Osteocyte (in vitro differentiated cells): ENCODE measurements at regions not wholly inside any gene's neighbourhood (a gene's known extent, or its start where the extent isn't known, plus 50 kb on each side); places are given as distances from the start of the nearest gene placed in this dataset.

ENCODE experiments used
- DNase-seq: peaks from one replicate; pipeline ENCODE4 v3.0.0; 2021; ENCODE audit warnings: mixed read lengths; ENCODE audit not compliant: unreplicated experiment; ENCODE audit errors: extremely low spot score
- H3K27ac Mint-ChIP-seq: one replicate; pipeline ENCODE4 v1.8.0; 2021; ENCODE audit warnings: mild to moderate bottlenecking, mixed read lengths; ENCODE audit not compliant: unreplicated experiment
- H3K27me3 Mint-ChIP-seq: one replicate; pipeline ENCODE4 v1.8.0; 2021; ENCODE audit warnings: mixed read lengths; ENCODE audit not compliant: unreplicated experiment
- H3K36me3 Mint-ChIP-seq: one replicate; pipeline ENCODE4 v1.8.0; 2021; ENCODE audit warnings: mixed read lengths; ENCODE audit not compliant: unreplicated experiment
- H3K4me1 Mint-ChIP-seq: one replicate; pipeline ENCODE4 v1.8.0; 2021; ENCODE audit warnings: mixed read lengths; ENCODE audit not compliant: unreplicated experiment
- H3K4me3 Mint-ChIP-seq: one replicate; pipeline ENCODE4 v1.8.0; 2021; ENCODE audit warnings: mild to moderate bottlenecking, moderate library complexity, mixed read lengths; ENCODE audit not compliant: unreplicated experiment
- H3K9me3 Mint-ChIP-seq: one replicate; pipeline ENCODE4 v1.8.0; 2021; ENCODE audit warnings: mixed read lengths; ENCODE audit not compliant: unreplicated experiment
- TF ChIP-seq, protein P1 (sequence below): fragments of 200-600 bp; sonication (generic); IDR thresholded peaks from 2 replicates; pipeline ENCODE4 v1.5.0; 2021; ENCODE audit warnings: antibody characterized with exemption, mild to moderate bottlenecking, moderate library complexity

DNA sequence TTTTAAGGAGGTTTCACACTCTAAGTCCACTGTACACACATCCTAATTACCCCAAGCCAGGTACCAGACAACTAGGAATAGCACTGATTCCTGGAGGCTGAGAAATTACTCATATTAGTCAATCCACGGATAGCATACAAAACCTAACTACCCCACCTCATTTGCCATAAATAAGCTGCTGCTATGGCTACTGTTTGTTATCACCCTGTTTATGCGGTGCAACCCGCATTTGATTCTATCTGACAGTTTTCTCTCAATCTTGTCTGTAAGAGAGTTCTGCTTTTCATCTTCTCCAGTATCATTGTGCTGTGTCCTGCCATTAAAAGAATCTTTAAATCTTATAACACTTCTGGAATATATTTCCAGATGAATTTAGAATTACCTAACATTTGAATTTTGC lies 1496.5 kb downstream of the PLA2G4A start:
- H3K27me3 Mint-ChIP-seq: no peaks in the 10 kb centered on the region
- DNase-seq: no peak

DNA sequence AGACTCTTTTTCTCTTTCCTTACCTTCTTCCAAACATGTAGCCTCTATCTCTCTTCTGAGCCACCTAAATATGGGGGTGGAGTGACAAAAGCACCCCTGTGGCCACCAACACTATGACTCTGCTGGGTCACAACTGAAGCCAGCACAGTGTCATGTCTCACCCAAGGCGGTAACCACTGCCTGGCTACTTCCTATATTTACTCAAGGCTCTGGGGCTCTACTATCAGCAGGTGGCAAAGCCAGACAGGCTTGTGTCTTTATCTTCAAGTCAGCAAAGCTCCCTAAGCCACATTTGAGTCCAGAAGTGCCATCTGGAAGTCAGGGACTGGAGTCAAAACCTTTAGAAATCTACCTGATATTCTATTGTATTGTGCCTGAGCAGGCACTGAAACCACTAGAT lies 1515.2 kb downstream of the PLA2G4A start:
- H3K36me3 Mint-ChIP-seq: no peaks in the 10 kb centered on the region
- H3K27ac Mint-ChIP-seq: no peak overlapping the region
- H3K4me1 Mint-ChIP-seq: no peaks in the 10 kb centered on the region
- DNase-seq: no peak
- peaks cover 9% of the 10 kb centered on the region for H3K9me3 Mint-ChIP-seq
- no peaks in the 10 kb centered on the region for H3K27me3 Mint-ChIP-seq
- TF ChIP-seq, protein P1, sequence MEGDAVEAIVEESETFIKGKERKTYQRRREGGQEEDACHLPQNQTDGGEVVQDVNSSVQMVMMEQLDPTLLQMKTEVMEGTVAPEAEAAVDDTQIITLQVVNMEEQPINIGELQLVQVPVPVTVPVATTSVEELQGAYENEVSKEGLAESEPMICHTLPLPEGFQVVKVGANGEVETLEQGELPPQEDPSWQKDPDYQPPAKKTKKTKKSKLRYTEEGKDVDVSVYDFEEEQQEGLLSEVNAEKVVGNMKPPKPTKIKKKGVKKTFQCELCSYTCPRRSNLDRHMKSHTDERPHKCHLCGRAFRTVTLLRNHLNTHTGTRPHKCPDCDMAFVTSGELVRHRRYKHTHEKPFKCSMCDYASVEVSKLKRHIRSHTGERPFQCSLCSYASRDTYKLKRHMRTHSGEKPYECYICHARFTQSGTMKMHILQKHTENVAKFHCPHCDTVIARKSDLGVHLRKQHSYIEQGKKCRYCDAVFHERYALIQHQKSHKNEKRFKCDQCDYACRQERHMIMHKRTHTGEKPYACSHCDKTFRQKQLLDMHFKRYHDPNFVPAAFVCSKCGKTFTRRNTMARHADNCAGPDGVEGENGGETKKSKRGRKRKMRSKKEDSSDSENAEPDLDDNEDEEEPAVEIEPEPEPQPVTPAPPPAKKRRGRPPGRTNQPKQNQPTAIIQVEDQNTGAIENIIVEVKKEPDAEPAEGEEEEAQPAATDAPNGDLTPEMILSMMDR: no peak
- H3K4me3 Mint-ChIP-seq: no peak overlapping the region

More for the DNA sequence above, 1496.5 kb downstream of the PLA2G4A start:
- Mint-ChIP-seq H3K36me3 (no peaks in the 10 kb centered on the region), H3K4me1 (no peaks in the 10 kb centered on the region), H3K27ac (no peak overlapping the region), H3K9me3 (peaks cover 3% of the 10 kb centered on the region), H3K4me3 (no peak overlapping the region)
- TF ChIP-seq, protein P1: no peak

DNA sequence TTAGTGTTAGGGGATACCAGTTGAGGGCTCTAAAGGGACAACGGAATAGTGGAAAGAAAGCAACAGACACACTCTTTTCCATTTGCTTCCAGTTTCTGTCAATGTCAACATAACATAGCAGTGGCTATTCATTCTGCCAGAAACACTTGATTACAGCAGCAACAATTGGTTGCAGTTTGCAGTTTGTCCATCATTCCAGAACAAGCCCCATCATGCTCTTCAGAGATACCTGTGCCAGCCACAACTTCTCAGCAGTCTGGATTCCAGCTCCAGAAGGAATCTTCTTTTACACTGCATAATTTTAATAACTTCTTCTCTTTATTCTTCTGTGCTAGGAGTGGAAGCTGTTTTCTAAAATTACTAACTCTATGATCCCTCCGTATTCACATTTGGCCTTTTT lies 1521.4 kb downstream of the PLA2G4A start:
- no peaks in the 10 kb centered on the region for H3K4me1 Mint-ChIP-seq

DNA sequence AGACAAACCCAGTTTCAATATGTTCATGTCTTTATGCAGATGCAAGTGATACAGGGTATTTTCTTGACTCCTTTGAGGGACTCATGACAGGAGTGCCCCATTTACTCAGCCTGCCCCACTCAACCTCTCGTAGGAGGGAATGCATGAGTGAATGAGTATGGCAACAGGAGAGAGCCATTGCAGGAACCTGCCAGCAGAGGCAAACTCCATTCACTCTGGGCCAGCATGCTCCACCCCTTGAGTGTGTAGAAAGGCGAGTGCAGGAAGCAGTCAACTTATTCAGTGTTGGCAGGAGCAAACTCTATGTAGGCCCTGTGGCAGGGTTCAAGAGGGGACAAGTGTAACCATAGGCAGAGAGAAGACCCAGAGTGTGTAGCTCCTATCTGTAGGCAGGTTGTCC lies 1526.3 kb downstream of the PLA2G4A start:
- H3K9me3 Mint-ChIP-seq: peaks cover 12% of the 10 kb centered on the region
- no peak for DNase-seq
- no peaks in the 10 kb centered on the region for H3K4me1 Mint-ChIP-seq
- H3K4me3 Mint-ChIP-seq: no peak overlapping the region
- H3K27me3 Mint-ChIP-seq: no peaks in the 10 kb centered on the region
- peaks cover 2% of the 10 kb centered on the region for H3K36me3 Mint-ChIP-seq
- no peak overlapping the region for H3K27ac Mint-ChIP-seq
- TF ChIP-seq, protein P1: no peak

More for the DNA sequence above, 1521.4 kb downstream of the PLA2G4A start:
- peaks cover 2% of the 10 kb centered on the region for H3K9me3 Mint-ChIP-seq
- no peak overlapping the region for H3K27ac Mint-ChIP-seq
- H3K27me3 Mint-ChIP-seq: no peaks in the 10 kb centered on the region
- H3K4me3 Mint-ChIP-seq: no peak overlapping the region
- TF ChIP-seq, protein P1: no peak
- no peaks in the 10 kb centered on the region for H3K36me3 Mint-ChIP-seq
- no peak for DNase-seq

DNA sequence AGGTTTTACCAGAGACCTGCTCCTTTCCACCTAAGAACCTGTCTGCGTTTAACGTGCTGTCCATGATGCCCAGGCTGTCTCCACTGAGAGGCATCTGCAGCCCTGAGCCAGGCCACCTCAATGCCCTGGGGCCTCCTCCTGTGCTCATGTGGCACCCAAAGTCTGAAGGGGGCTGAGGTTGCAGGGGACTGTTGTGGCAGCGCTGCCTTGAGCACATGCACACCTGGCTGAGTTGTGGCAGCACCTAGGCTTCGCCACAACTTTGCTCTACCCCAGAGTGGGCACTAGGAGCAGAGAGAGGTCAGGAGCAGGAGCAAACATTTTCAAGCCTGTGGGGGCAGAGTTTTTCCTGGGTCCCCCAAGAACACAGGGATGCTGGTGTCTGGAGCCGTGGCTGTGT lies 1527.1 kb downstream of the PLA2G4A start:
- Mint-ChIP-seq H3K27me3 (no peaks in the 10 kb centered on the region), H3K9me3 (peaks cover 12% of the 10 kb centered on the region), H3K4me1 (no peaks in the 10 kb centered on the region), H3K36me3 (peaks cover 2% of the 10 kb centered on the region), H3K27ac (no peak overlapping the region), H3K4me3 (no peak overlapping the region)
- TF ChIP-seq, protein P1: no peak
- DNase-seq: no peak
